Breast epithelium (tissue), 3 donors: ENCODE measurements at regions not wholly inside any gene's neighbourhood (a gene's known extent, or its start where the extent isn't known, plus 50 kb on each side); places are given as distances from the start of the nearest gene placed in this dataset.

Source experiments
- CTCF ChIP-seq, 3 donors: fragments of 450-650 bp; IDR thresholded peaks; one replicate each; pipeline ENCODE4 v1.5.1; 2016 to 2017; ENCODE audit warnings: antibody characterized with exemption in 3 of 3, mild to moderate bottlenecking in 3 of 3, moderate library complexity in 3 of 3
- POLR2A ChIP-seq: fragments of 450-650 bp; IDR thresholded peaks from one replicate; pipeline ENCODE4 v1.6.1; 2016; ENCODE audit warnings: antibody characterized with exemption, mild to moderate bottlenecking, moderate library complexity

GRCh38 chrX:20663336-20663735 lies 396.6 kb upstream of the RPS6KA3 start:
- TF ChIP-seq POLR2A (no peak), CTCF (IDR thresholded peaks at IDR 0.05) (no peak)
